GM13977 (cell line): ENCODE measurements at regions not wholly inside any gene's neighbourhood (a gene's known extent, or its start where the extent isn't known, plus 50 kb on each side); places are given as distances from the start of the nearest gene placed in this dataset.

Experiments used
- DNase-seq: peaks from one replicate; pipeline ENCODE4 v3.0.0; 2012; ENCODE audit warnings: low spot score
- CTCF ChIP-seq: IDR thresholded peaks from 2 replicates; pipeline ENCODE4 v1.5.1; 2012; ENCODE audit warnings: mild to moderate bottlenecking, control low read depth; ENCODE audit not compliant: insufficient read depth; ENCODE audit errors: extremely low read depth, missing control alignments
- in situ Hi-C: fragments of 300-500 bp; cut with MboI; formaldehyde crosslinking; loops from one replicate; pipeline ENCODE4 v1.12.0; 2022; ENCODE audit warnings: low sequenced_read_pairs, low pct_unique_long_range_greater_than_20kb, mixed read lengths, inconsistent platforms; ENCODE audit not compliant: unreplicated experiment

- DNase-seq: no peak
- in situ Hi-C loops: no loop called here
- TF ChIP-seq CTCF: no peak
Measured at GRCh38 chr7:46814516-46815250, 767.2 kb downstream of the TNS3 start.

- in situ Hi-C loops: no loop called here
- no peak for DNase-seq
- TF ChIP-seq CTCF: no peak
Measured at GRCh38 chr7:46812101-46812675, 769.7 kb downstream of the TNS3 start.

- TF ChIP-seq CTCF: no peak
- DNase-seq: no peak
- in situ Hi-C loops: no loop called here
Measured at GRCh38 chr7:46811529-46811928, 770.4 kb downstream of the TNS3 start.

GRCh38 chr7:46810986-46811385 is 770.9 kb downstream of the TNS3 start:
- TF ChIP-seq CTCF: no peak

GRCh38 chr7:46809886-46810285 is 772.0 kb downstream of the TNS3 start:
- no peak for TF ChIP-seq CTCF
- no peak for DNase-seq
- in situ Hi-C loops: no loop called here

More at GRCh38 chr7:46810986-46811385, 770.9 kb downstream of the TNS3 start:
- in situ Hi-C loops: no loop called here
- no peak for DNase-seq

- no peak for DNase-seq
- no peak for TF ChIP-seq CTCF
- in situ Hi-C loops: no loop called here
Measured at GRCh38 chr7:46806856-46807255, 775.1 kb downstream of the TNS3 start.
